HG03565 (cell line): ENCODE measurements at regions not wholly inside any gene's neighbourhood (a gene's known extent, or its start where the extent isn't known, plus 50 kb on each side); places are given as distances from the start of the nearest gene placed in this dataset.
A peak's percentile ranks its signal among the peaks of the same experiment; 100 is the strongest.
"Not testable (repeated sequence)": the region's sequence is repeated elsewhere in the genome, so short reads cannot be mapped to it uniquely, and the experiment has no call there.

Experiments used
- ATAC-seq: cut with Tn5 transposase; IDR thresholded peaks from one replicate; pipeline ENCODE4 v1.9.1; 2021; ENCODE audit warnings: mild to moderate bottlenecking, moderate library complexity; ENCODE audit not compliant: unreplicated experiment

DNA sequence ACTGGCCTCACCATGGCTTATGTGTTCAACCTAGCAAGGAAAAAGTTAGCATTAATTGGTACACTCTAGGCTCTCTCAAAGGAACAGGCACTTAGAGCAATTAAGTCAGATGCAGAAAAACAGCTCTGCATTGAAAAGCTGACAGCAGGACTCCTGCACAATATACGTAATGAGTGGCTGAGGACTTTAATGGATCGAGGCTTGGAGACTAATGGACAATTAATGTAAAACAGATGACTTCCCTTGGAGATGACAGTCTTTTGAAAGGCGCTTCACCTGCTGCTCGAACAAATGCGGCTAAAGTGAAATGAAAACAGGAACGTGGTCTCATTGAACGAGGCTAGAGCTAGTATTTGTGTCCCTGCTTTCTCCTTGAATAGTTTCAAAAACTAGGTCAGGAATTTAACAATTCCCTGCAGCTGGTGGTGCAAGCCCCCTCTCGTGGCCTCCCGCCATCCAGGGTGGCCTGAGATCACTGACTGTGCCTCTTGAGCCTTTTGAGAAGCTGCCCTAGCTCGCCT lies 137.1 kb downstream of the ELOVL4 start:
- ATAC-seq = no peak

DNA sequence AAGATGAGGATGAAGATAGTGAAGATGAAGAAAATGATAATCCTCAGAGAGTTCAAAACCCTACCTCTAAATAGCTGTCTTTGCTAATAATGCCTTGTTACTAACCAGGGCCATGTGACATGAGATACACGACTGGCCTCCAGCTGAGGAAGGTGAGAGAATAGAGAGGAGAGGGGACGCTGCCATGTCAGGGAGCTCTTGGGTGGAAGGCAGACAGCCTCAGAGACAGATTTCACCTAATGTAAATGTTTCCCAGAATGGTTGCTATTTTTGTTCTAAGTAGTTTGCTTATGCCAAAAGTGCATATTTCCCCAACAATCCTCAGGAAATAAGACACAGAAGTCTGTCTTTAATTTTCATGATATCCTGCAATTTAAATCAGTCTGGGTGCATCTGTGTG lies 138.4 kb downstream of the ELOVL4 start:
- ATAC-seq = no peak

DNA sequence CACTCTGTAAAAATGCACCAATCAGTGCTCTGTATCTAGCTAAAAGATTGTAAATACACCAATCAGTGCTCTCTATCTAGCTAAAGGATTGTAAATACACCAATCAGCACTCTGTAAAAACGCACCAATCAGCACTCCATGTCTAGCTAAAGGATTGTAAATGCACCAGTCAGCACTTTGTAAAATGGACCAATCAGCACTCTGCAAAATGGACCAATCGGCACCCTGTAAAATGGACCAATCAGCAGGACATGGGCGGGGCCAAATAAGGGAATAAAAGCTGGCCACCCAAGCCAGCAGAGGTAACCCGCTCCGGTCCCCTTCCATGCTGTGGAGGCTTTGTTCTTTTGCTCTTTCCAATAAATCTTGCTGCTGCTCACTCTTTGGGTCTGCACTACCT lies 140.7 kb downstream of the ELOVL4 start:
- not testable (repeated sequence) for ATAC-seq

DNA sequence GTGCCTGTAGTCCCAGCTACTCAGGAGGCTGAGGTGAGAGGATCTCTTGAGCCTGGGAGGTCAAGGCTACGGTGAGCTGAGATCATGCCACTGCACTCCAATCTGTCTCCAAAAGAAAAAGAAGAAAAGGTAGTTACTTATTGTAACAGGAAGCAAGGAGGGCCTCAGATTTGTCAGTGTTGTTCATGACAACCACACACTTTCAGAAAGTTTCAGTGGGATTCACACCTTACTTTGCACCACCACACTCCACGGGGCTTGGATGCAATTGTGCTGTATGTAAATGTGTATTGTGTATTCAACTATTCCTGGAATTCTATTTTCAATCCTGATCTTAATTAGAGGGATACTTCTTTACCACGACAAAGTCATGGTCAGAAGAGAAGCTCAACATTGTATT lies 142.6 kb downstream of the ELOVL4 start:
- ATAC-seq = no peak

DNA sequence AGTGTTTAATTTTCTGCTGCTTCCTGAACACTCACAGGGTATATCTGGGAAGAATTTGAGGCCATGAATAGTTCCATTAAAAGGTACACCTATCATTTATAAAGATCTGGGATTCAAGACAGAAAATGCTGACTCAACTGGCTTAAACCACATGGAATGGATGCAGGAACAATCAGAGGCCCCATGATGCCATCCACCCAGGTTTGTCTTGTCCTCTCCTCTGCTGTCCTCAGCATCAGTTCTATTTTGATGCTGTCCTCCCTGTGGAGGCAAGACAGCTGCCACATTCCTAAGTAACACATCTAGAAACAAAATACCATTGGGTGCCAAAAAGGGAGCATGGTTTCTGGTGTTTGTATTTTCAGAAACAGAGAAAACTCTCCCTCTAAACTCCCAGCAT lies 143.4 kb downstream of the ELOVL4 start:
- no peak for ATAC-seq

DNA sequence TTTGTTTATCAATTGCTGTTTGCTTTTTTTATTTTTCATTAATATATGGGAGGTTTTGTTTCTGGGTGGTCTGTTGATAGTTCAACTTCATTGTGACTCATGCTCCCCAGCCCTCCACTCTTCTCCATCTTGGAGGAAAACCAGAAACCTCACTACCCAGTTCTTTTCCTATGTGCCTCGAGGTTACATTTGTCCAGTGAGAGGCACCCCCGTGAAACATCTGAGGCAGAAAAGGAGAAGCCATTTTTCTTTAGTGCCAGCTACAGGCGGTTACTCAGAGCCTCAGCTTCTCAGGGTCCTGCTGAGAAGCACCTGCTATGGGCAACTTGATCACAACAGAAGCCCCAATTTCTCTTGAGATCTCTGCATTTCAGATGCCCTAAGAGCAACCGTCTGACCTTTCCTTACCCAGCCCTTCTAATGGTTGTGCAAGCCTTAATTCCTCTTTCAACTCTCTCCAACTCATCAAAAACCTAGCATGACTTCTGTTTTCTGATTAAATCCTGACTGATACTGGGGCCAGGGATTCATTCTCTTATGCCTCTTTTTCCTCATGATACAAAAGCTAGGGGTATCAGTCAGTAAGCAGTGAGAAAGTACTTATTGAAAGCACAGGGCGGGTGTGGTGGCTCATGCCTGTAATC lies 144.6 kb downstream of the ELOVL4 start:
- ATAC-seq = no peak

DNA sequence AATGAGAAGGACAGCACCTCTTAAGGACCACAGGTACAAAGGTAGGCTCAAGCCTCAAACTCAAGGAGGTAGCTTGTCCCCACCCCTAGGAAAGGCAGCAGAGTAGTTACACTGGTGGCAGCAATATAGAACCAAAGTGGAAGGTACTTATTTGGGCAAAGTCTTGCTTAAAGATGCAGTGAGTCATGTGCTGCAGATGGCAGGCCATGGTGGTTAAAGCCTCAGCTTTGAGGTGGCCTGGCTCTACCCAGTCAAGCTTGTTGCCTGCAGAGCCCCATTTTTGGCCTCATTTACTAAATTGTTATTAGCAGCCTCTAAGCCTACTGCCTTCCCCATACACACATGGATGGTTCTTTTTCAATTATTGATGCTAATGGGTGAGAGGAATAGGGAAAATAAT lies 146.0 kb downstream of the ELOVL4 start:
- ATAC-seq = no peak

DNA sequence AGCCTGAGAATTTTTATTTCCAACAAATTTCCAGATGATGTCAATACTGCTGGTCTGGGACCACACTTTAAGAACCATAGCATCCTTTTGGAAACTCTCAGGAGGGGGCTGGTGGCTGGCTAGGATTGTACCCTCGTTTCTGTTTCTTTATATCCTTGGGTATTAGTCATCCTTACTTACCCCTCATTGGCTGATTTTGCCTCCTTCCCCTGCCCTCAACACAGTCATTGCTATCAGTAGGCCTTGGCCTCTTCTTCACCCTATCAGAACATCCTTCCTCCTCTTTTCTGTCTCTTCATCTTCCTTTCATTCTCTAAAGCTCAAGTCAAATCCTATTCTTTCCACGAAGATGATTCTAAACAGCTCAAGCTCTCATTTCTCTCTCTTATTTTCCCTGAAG lies 148.5 kb downstream of the ELOVL4 start:
- no peak for ATAC-seq

DNA sequence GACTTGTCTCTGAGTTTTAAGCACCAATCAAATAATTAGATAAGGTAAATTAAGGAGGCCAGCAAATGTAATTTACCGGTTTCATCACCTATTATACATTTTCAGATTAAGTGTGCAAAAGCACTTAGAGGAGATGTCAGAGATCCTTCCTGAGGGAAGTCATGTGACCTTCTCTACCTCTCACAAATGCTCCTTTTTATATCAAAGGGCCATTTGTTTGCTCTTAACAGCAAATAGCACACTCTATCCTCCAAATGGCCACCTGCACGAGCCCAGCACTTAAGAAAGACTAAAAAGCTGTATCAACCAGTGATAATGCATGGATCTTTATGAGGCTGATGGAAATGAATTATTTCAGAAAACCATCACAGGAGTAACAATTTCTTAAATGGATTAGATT lies 149.4 kb downstream of the ELOVL4 start:
- no peak for ATAC-seq

DNA sequence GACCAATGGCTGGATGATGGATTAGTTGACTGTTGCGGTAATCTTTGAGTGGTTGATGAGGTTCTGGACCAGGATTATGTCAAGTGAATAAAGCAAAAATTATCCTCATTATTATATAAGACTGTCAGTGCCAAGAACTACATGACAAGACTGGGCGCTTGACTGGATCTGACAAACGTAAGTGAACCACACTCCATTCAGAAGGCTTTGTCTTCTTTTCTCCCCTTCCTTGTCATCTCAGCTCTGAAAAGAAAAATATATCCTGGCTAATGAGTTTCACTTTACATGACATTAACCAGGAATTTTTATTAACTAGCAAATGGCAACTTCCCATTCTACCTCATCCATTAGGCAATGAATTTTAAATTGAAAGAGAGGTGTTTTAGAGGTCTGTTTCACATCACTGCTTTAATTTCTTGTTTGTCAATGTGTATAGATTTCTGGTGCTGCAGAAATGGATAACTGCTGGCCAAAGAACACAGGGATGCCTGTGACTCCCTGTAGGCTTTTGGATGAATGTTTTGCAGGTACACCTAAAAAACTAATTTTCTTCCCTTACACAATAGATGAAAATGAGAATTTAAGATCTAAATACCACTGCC lies 150.1 kb downstream of the ELOVL4 start:
- no peak for ATAC-seq

DNA sequence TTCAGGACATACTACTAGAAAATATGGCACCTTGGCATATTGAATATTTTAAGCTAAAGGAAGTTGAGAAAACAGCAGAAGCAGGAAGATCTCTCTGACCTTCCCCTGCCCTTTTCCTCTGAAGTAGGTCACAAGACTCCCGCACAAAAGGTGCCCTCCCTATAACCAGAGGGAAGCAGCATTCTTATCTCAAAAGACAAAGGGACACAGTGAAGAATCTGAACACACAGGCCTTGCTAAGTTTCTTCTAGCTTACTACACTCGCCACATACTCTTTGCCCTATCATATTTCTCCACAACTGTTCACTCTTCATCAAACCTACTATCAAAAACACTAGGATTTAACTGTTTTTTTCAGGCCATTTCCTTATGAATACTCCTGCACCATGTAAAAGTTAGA lies 151.2 kb downstream of the ELOVL4 start:
- ATAC-seq = no peak

DNA sequence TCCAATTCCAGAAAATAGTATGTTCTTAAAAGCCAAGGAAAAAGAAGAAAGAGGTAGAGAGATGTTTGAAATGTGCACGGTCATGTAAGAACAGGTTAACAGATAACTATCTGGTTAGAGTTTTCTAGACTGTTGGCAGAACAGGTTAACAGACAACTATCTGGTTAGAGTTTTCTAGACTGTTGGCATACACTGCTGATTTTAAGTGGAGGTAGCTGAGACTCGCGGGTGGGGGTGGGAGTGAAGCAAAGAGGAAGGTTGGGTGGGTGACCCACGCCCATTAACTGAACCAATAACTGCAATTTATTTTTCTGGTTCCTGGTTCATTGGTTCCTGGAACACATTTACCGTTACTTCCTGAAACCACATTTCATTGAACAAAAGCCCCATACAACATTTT lies 157.5 kb downstream of the ELOVL4 start:
- no peak for ATAC-seq

DNA sequence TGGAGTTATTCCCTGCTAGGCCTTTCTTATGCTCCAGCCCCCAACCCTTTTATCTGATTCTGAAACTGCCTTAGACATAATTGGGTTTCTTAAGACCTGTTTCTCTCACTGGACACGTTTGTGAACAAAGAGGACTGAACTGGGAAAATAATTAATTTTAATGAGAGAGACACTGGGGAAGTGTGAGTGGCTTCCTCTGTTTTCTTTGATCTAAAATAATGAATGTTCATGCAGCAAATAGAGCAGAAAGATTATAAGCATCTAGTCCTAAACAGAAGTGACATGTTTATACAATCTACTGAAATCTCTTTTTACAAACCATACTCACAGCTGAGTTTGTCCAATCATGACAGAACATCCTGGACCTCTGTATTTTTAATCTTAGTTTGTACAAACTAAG lies 157.6 kb downstream of the SH3BGRL2 start:
- ATAC-seq = no peak

DNA sequence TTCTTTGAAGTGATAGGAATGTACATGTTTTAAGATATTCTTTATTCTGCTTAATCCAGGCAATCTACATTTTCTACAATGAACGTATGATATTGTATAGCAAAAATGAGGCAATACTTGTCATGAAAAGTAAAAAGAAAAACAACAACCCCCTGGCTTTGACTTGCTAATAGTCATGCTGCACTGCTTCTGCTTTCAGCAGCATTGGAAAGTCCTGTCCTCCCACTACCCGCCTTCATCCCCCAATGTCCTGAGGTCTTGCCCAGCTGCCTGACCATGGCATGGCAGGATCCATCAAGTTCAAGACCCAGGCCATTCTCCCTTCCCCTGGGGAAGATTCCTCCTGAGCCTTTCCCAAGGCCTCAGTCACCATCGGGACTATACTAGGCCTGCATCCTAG lies 156.5 kb downstream of the SH3BGRL2 start:
- no peak for ATAC-seq

DNA sequence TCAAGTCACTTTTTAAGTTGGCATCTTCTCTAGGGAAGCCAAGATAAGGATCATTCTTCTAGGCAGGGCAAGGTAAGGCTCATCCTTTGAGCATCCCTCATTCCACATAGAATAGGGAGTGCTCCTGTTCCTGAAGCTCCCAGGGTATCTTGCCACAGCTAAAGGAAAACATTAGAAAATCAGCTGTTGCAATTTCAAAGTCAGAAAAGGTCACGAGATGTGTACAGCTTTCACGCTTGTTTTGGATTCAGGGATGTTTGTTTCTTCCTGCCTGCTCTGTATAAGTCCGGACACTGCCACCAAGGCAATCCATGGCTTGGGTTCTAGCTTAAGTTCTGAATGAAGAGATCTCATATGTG lies 153.2 kb downstream of the SH3BGRL2 start:
- no peak for ATAC-seq

DNA sequence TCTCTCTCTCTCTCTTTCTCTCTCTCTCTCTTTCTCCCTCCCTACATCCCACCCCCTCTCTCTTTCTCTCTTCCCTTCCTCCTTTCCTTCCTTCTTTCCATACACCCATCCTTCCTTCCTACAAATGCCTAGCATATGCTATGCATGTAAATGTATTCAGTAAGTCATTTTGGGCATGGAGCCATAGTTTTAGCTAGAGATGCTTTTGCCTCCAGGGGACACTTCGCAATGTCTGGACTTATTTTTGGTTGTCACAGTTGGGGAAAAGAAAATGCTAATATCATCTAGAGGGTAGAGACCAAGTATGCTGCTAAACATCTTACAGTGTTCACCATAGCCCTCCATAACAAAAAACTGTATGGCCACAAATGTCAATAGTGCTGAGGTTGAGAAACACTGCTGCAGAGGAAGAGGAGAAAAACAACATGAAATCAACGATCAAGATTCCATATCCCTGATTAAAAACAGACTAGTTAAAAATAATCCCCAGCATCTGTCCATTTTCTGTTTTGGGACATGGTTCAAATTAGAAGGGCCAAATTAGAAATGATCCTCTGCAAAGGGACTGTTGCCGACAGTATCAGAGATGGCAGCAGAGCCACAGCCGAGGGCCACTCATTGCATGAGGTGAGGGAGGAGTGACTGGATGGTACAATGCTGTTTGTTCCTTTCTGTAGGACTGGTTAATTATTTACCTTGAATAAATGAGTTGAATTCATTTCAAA lies 152.7 kb downstream of the SH3BGRL2 start:
- ATAC-seq = no peak

DNA sequence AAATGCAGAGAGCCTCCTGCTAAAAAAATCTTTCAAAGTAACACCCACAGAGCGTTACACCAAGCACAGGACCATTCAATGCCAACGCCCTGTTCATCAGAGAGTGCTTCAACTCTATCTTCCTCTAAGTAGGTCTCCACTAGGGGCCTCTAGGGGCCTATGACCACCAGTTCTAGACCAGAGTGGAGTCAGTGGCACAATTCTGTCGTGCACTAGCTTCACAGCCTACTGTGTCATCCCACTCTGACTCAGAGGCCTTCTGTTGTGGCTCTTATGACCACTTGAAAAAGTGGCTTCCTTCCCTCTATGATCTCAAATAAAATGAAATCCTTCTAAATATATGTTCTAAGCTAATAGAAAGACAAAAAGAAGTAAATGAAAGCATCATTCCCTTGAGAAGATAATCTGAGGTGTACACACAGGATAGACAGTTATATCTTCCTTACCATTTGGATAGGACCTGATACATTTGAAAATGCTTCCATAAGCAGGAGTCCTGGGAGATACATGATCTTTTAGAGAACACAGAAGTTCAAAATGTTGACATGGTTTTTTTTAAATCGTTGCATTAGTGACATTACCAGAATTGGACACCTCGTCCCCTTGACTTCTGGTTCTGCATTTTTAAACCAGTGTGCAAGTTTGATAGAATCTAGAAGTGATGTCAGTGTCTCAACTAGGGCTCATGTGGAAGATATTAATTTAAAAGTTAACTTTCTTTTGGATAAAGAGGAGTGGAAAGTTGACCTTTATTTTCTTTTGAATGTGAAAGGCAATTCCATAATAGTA lies 151.9 kb downstream of the SH3BGRL2 start:
- no peak for ATAC-seq

DNA sequence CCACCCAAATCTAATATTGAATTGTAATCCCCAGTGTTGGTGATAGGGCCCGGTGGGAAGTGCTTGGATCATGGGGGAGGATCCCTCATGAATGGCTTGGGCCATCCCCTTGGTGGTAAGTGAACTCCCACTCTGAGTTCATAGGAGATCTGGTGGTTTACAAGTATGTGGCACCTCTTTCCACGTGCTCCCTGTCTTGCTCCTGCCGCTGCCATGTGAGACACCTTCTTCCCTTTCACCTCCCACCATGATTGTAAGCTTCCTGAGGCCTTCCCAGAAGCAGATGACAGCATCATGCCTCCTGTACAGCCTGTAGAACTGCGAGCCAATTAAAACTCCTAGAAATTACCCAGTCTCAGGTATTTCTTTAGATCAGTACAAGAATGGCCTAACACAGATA lies 150.8 kb downstream of the SH3BGRL2 start:
- no peak for ATAC-seq

DNA sequence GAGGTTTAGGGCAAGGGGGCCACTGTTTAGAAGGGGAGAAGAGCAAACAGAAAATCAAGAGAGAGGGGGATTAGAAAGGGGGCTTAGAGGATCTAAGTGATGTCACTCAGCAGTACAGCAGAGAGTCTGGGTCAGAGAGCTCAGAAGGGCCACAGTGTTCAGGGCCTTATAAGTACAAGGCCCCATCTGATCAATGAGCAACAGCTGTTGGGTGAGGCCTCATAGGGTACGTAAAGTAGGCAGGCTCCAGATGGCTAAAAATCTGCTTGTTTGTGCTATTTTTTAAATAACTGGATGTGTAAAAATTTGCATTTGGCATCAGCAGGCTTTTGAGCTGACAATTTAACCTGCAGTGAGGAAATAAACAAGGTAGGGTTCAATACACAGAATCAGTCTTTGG lies 149.8 kb downstream of the SH3BGRL2 start:
- ATAC-seq = no peak

DNA sequence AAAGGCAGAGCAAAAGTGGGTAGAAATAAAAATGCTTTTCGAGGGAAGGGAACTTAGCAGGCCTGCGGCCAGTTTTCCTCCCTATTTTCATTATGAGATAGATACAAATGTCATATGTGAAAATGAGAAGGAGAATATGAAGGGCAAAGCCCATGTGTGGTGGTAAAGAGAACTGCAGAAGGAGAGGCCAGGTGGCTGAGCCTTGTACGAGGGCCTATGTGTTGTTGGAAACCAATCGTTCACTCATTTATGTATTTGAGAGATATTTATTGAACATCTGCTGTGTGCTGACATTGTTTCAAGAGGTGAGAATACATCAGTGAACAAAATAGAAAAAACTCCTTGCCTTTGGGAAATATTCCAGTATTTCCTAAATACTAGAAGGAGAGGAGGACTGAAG lies 147.7 kb downstream of the SH3BGRL2 start:
- no peak for ATAC-seq

DNA sequence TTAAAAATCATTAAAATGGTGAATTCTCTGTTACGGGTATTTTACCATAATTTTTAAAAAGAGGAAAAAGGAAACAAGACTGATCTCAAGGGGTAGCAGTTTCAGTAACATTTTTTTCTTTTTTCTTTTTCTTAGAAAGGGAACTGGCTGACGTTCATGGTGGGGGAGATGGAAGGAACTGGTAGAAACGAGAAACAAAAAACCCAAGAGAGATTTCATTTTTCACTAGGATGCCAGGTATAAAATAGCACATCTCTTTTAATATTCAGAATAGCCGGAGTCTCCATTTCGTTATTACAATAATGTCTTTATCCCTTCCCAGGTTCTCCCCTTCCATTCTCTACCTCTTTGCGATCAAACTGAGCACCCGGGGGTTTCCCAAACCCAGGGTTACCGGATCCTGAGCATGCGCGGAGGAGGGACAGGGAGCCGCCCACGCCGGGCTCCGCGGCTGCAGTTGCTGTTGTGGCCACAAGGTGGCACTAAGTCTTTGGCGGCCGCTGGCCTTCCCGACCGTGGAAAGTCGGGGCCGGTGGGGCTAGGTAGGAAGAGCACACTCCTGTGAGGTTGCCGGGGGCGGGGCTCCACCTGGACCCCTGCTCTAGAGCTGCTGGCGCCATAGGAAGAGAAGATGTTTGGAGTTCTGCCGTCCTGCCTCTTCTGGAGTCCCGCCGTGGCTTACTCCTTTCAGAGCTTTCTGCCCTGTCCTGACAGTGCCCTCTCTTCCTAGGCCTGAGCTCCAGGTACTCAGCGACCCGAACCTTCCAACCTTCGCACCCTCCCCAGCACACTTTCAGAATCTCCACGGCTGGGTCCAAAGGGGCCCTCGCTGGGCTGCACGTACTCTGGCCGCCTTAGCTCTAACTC lies 146.8 kb downstream of the SH3BGRL2 start:
- ATAC-seq = peak; percentile 91
